ENCODE measurements at regions not wholly inside any gene's neighbourhood (a gene's known extent, or its start where the extent isn't known, plus 50 kb on each side); places are given as distances from the start of the nearest gene placed in this dataset.
"Not testable (repeated sequence)": the region's sequence is repeated elsewhere in the genome, so short reads cannot be mapped to it uniquely, and the experiment has no call there.

DNA sequence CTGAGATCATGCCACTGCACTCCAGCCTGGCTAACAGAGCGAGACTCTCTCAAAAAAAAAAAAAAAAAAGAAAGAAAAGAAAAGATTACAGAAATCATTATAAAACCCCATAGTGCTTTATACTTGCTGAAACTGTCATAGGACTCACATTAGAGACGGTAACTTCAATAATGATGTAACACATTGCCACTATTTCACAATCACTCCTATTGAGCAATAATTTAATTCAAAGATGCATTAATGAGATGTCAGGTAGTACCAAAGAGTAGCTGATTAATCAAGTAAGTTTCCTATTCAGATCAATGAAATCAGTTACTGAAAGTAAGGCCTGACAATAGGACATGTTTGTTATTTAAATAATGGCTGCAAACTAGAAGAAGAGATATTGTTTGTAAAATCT, 751.5 kb upstream of the ALG10B start:
- Histone ChIP-seq H3K9me3 (no peaks in the 10 kb centered on the region), H3K36me3 (no peaks in the 10 kb centered on the region)
- TF ChIP-seq, protein P1, sequence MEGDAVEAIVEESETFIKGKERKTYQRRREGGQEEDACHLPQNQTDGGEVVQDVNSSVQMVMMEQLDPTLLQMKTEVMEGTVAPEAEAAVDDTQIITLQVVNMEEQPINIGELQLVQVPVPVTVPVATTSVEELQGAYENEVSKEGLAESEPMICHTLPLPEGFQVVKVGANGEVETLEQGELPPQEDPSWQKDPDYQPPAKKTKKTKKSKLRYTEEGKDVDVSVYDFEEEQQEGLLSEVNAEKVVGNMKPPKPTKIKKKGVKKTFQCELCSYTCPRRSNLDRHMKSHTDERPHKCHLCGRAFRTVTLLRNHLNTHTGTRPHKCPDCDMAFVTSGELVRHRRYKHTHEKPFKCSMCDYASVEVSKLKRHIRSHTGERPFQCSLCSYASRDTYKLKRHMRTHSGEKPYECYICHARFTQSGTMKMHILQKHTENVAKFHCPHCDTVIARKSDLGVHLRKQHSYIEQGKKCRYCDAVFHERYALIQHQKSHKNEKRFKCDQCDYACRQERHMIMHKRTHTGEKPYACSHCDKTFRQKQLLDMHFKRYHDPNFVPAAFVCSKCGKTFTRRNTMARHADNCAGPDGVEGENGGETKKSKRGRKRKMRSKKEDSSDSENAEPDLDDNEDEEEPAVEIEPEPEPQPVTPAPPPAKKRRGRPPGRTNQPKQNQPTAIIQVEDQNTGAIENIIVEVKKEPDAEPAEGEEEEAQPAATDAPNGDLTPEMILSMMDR (IDR thresholded peaks at IDR 0.05; ENCODE audit: low read depth, low read length) = no peak

DNA sequence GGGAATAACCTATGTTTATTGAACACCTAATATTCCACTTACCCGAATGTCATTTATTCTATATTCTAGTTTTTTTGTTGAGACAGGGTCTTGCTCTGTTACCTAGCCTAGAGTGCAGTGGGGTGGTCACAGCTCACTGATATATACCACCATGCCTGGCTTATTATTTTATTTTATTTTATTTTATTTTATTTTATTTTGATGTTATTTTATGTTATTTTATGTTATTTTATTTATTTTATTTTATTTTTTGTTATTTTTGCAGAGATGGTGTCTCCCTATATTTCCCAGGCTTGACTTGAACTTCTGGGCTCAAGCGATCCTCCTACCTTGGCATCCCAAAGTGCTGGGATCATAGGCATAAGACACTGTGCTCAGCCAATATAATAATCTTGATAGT, 746.0 kb upstream of the ALG10B start:
- not testable (repeated sequence) for DNase-seq; H3K4me1 ChIP-seq; H3K36me3 ChIP-seq; H3K9me3 ChIP-seq; H3K27me3 ChIP-seq; H3K4me3 ChIP-seq (ENCODE audit: low read depth, low read length)

More for the DNA sequence above, 751.5 kb upstream of the ALG10B start:
- Histone ChIP-seq H3K27me3 (no peaks in the 10 kb centered on the region), H3K4me1 (peaks cover 2% of the 10 kb centered on the region; the same call in 1 of the 2 replicates), H3K4me3 (ENCODE audit: low read depth, low read length) (no peak overlapping the region)
- no peak for DNase-seq

Data from BE2C (cell line).